ENCODE measurements at regions not wholly inside any gene's neighbourhood (a gene's known extent, or its start where the extent isn't known, plus 50 kb on each side); places are given as distances from the start of the nearest gene placed in this dataset.

DNA sequence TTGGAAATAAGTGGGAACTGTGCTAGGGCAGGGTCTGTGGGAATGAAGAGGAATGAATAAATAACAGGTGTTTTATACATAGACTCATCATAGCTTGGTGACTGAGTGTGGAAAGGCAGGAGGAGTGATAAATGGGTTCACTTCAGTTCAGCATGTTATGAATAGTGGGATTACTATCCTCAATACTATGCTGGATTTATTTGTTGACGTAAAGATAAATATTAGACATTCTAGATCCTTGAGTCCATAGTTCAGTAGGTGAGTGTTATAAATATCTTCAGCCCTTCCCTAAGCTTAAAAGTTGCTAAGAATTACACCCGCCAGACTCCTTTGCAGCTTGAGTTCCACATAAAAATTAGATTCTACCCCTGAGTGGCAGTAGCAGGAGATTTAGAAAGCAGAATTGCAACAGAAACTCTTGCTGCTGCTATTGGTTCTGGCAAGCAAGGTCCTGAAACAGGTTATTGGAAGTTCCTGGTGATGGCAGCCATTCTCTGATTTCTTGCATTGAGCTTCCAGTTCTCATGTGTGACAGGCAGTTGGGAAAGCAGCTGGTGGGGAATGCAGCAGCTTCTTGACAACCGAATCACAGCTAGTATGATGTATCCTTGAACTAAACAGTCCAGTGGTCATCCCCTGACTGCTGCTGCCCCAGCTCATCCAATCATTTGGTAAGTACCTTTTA is 1558.9 kb downstream of the FAM181B start:
- intact Hi-C loops (cut with micrococcal nuclease; ENCODE audit: unreplicated experiment) = no loop called here
- Histone ChIP-seq H3K9me2 (ENCODE audit: insufficient read depth, low read length) (no peaks in the 10 kb centered on the region), H4K20me1 (ENCODE audit: insufficient read depth, low read length) (no peaks in the 10 kb centered on the region), H3K4me3 (ENCODE audit: low read depth, low read length, poor library complexity, severe bottlenecking) (no peak overlapping the region), H3K27ac (ENCODE audit: low read depth, low read length, poor library complexity, severe bottlenecking) (no peak overlapping the region), H3K9me3 (ENCODE audit: low read length) (no peaks in the 10 kb centered on the region), H2AFZ (ENCODE audit: low read length) (no peak overlapping the region), H3K4me2 (ENCODE audit: low read length) (no peak overlapping the region), H3K4me1 (ENCODE audit: insufficient read depth, low read length, poor library complexity, severe bottlenecking) (no peaks in the 10 kb centered on the region), H3K79me2 (ENCODE audit: insufficient read depth, low read depth, low read length) (no peaks in the 10 kb centered on the region), H3K36me3 (ENCODE audit: insufficient read depth, low read length) (no peaks in the 10 kb centered on the region)
- no TSS peak for BruUV-seq (replicated peaks)
- ChIA-PET CTCF (ENCODE audit: unreplicated experiment) (no interaction called here), POLR2A (no interaction called here)
- TF ChIP-seq, protein P1, sequence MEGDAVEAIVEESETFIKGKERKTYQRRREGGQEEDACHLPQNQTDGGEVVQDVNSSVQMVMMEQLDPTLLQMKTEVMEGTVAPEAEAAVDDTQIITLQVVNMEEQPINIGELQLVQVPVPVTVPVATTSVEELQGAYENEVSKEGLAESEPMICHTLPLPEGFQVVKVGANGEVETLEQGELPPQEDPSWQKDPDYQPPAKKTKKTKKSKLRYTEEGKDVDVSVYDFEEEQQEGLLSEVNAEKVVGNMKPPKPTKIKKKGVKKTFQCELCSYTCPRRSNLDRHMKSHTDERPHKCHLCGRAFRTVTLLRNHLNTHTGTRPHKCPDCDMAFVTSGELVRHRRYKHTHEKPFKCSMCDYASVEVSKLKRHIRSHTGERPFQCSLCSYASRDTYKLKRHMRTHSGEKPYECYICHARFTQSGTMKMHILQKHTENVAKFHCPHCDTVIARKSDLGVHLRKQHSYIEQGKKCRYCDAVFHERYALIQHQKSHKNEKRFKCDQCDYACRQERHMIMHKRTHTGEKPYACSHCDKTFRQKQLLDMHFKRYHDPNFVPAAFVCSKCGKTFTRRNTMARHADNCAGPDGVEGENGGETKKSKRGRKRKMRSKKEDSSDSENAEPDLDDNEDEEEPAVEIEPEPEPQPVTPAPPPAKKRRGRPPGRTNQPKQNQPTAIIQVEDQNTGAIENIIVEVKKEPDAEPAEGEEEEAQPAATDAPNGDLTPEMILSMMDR (conservative IDR thresholded peaks at IDR 0.05; ENCODE audit: low read length) = no peak
- TF ChIP-seq EZH2phosphoT487 (IDR thresholded peaks at IDR 0.05; ENCODE audit: borderline replicate concordance, low read depth, low read length) = no peak
- DNase-seq (ENCODE audit: low spot score) = no peak

DNA sequence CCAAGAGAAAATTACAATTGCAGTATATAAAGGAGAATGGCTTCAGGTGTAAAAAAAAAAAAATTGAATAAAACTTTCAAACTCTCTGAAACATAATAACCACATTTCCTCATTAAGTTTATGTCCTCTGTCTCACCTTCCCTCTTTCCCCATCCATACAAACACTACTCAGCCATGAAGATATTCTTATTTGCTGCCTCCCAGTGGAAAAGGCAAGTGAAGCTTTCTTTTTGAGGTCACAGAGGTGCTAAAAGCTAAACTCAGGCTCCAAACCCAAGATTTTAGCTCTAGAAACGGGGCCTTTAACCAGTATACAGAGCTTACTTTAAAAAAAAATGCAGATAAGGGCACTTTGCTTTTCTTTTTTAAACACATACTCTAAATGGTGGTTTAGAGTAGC is 1568.5 kb downstream of the FAM181B start:
- no TSS peak for BruUV-seq (replicated peaks)
- no peak overlapping the region for H2AFZ ChIP-seq (ENCODE audit: low read length)
- no peak overlapping the region for H3K27ac ChIP-seq (ENCODE audit: low read depth, low read length, poor library complexity, severe bottlenecking)
- no peak overlapping the region for H3K4me3 ChIP-seq (ENCODE audit: low read depth, low read length, poor library complexity, severe bottlenecking)
- ChIA-PET CTCF (ENCODE audit: unreplicated experiment) (no interaction called here), POLR2A (no interaction called here)
- intact Hi-C loops (cut with micrococcal nuclease; ENCODE audit: unreplicated experiment) = no loop called here
- no peaks in the 10 kb centered on the region for H3K4me1 ChIP-seq (ENCODE audit: insufficient read depth, low read length, poor library complexity, severe bottlenecking)
- H4K20me1 ChIP-seq (ENCODE audit: insufficient read depth, low read length) = no peaks in the 10 kb centered on the region
- no peaks in the 10 kb centered on the region for H3K9me2 ChIP-seq (ENCODE audit: insufficient read depth, low read length)
- H3K36me3 ChIP-seq (ENCODE audit: insufficient read depth, low read length) = no peaks in the 10 kb centered on the region
- no peaks in the 10 kb centered on the region for H3K79me2 ChIP-seq (ENCODE audit: insufficient read depth, low read depth, low read length)
- DNase-seq (ENCODE audit: low spot score) = no peak
- H3K9me3 ChIP-seq (ENCODE audit: low read length) = no peaks in the 10 kb centered on the region
- H3K4me2 ChIP-seq (ENCODE audit: low read length) = no peak overlapping the region
- TF ChIP-seq, protein P1 (conservative IDR thresholded peaks at IDR 0.05; ENCODE audit: low read length) = no peak; the same call in 1 of the 2 replicates
- TF ChIP-seq EZH2phosphoT487 (IDR thresholded peaks at IDR 0.05; ENCODE audit: borderline replicate concordance, low read depth, low read length) = no peak

DNA sequence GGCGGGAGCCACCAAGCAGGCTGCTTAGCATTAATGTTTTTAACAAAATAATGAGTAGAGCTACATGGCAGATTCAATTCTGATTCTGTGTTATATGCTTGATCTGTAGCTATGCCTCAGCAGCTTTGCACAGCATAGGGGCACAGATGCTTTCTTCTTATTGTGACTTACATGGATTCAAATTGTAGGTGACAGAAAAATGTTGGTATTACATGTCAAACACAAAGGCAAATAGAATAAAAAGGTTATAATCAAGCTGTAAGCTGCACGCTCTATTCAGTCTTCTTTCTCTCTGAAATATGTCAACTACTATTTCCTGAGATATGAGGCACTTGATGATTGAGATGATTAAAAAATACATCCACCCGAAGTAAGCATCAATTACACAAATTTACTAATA is 1573.8 kb downstream of the FAM181B start:
- Histone ChIP-seq H3K27ac (ENCODE audit: low read depth, low read length, poor library complexity, severe bottlenecking) (no peak overlapping the region), H3K4me1 (ENCODE audit: insufficient read depth, low read length, poor library complexity, severe bottlenecking) (no peaks in the 10 kb centered on the region), H2AFZ (ENCODE audit: low read length) (no peak overlapping the region), H3K4me3 (ENCODE audit: low read depth, low read length, poor library complexity, severe bottlenecking) (no peak overlapping the region), H4K20me1 (ENCODE audit: insufficient read depth, low read length) (no peaks in the 10 kb centered on the region), H3K9me3 (ENCODE audit: low read length) (no peaks in the 10 kb centered on the region), H3K79me2 (ENCODE audit: insufficient read depth, low read depth, low read length) (no peaks in the 10 kb centered on the region), H3K9me2 (ENCODE audit: insufficient read depth, low read length) (no peaks in the 10 kb centered on the region), H3K4me2 (ENCODE audit: low read length) (no peak overlapping the region), H3K36me3 (ENCODE audit: insufficient read depth, low read length) (no peaks in the 10 kb centered on the region)
- DNase-seq (ENCODE audit: low spot score) = no peak
- BruUV-seq (replicated peaks) = no TSS peak
- ChIA-PET POLR2A (interaction anchor here (0.7 kb wide), 1 partner anchor 31 kb away, joined by 3 read pairs; no protein-coding TSS in a partner anchor), CTCF (ENCODE audit: unreplicated experiment) (no interaction called here)
- intact Hi-C loops (cut with micrococcal nuclease; ENCODE audit: unreplicated experiment) = no loop called here
- TF ChIP-seq, protein P1 (conservative IDR thresholded peaks at IDR 0.05; ENCODE audit: low read length) = no peak
- TF ChIP-seq EZH2phosphoT487 (IDR thresholded peaks at IDR 0.05; ENCODE audit: borderline replicate concordance, low read depth, low read length) = no peak
